NOMO-1 treated with dmso at 0.1 percent for 144 hours (cell line): ENCODE measurements at regions not wholly inside any gene's neighbourhood (a gene's known extent, or its start where the extent isn't known, plus 50 kb on each side); places are given as distances from the start of the nearest gene placed in this dataset.

ENCODE experiments used
- DNase-seq: peaks from one replicate; lab custom pipeline; 2025; ENCODE audit not compliant: unreplicated experiment; lab: John Stamatoyannopoulos, UW

- DNase-seq, result no peak
Measured at GRCh38 chr2:224213396-224213795, 174.3 kb upstream of the SERPINE2 start.

- peak; percentile 83 for DNase-seq
Measured at GRCh38 chr2:224211791-224212190, 172.7 kb upstream of the SERPINE2 start.

GRCh38 chr2:224211181-224211480 is 172.0 kb upstream of the SERPINE2 start:
- DNase-seq, result no peak

GRCh38 chr2:224210286-224211180 is 171.4 kb upstream of the SERPINE2 start:
- no peak for DNase-seq

GRCh38 chr2:224209555-224210285 is 170.6 kb upstream of the SERPINE2 start:
- peak; percentile 15 for DNase-seq

GRCh38 chr2:224208443-224208842 is 169.4 kb upstream of the SERPINE2 start:
- no peak for DNase-seq

GRCh38 chr2:224208007-224208406 is 168.9 kb upstream of the SERPINE2 start:
- DNase-seq, result no peak

GRCh38 chr2:224206816-224207215 is 167.7 kb upstream of the SERPINE2 start:
- DNase-seq, result no peak

GRCh38 chr2:224202281-224202865 is 163.3 kb upstream of the SERPINE2 start:
- no peak for DNase-seq

GRCh38 chr2:224198436-224198835 is 159.3 kb upstream of the SERPINE2 start:
- DNase-seq, result no peak

GRCh38 chr2:224196810-224197209 is 157.7 kb upstream of the SERPINE2 start:
- DNase-seq, result no peak

- DNase-seq, result no peak
Measured at GRCh38 chr2:224195925-224196571, 157.0 kb upstream of the SERPINE2 start.

GRCh38 chr2:224194161-224194560 is 155.1 kb upstream of the SERPINE2 start:
- DNase-seq, result no peak

- no peak for DNase-seq
Measured at GRCh38 chr2:224191465-224191864, 152.4 kb upstream of the SERPINE2 start.

- DNase-seq, result no peak
Measured at GRCh38 chr2:224190936-224191270, 151.8 kb upstream of the SERPINE2 start.

- no peak for DNase-seq
Measured at GRCh38 chr2:224190234-224190935, 151.3 kb upstream of the SERPINE2 start.

- no peak for DNase-seq
Measured at GRCh38 chr2:224187220-224187619, 148.1 kb upstream of the SERPINE2 start.

GRCh38 chr2:224185023-224185601 is 146.0 kb upstream of the SERPINE2 start:
- no peak for DNase-seq

- no peak for DNase-seq
Measured at GRCh38 chr2:224183086-224183485, 144.0 kb upstream of the SERPINE2 start.

GRCh38 chr2:224182498-224182897 is 143.4 kb upstream of the SERPINE2 start:
- DNase-seq, result no peak
